Fibroblast of skin of right biceps (primary cell): ENCODE measurements at regions not wholly inside any gene's neighbourhood (a gene's known extent, or its start where the extent isn't known, plus 50 kb on each side); places are given as distances from the start of the nearest gene placed in this dataset.
A peak's percentile ranks its signal among the peaks of the same experiment; 100 is the strongest.

Experiments used
- DNase-seq: peaks from one replicate; pipeline ENCODE4 v3.0.0-alpha.2; 2013

- peak; percentile 5 for DNase-seq
These were observed 466.3 kb downstream of the ZIC1 start for GRCh38 chr3:147875498-147875897.

- no peak for DNase-seq
These were observed 472.8 kb downstream of the ZIC1 start for GRCh38 chr3:147881933-147882332.

- DNase-seq: no peak
These were observed 477.7 kb downstream of the ZIC1 start for GRCh38 chr3:147886879-147887278.

GRCh38 chr3:147887797-147888196 is 478.6 kb downstream of the ZIC1 start:
- DNase-seq: no peak

GRCh38 chr3:147890114-147890513 is 480.9 kb downstream of the ZIC1 start:
- DNase-seq: no peak

GRCh38 chr3:147895509-147895908 is 486.3 kb downstream of the ZIC1 start:
- no peak for DNase-seq

- no peak for DNase-seq
These were observed 491.7 kb downstream of the ZIC1 start for GRCh38 chr3:147900851-147901250.

GRCh38 chr3:147903026-147903425 is 493.9 kb downstream of the ZIC1 start:
- DNase-seq: no peak

- DNase-seq: no peak
These were observed 495.3 kb downstream of the ZIC1 start for GRCh38 chr3:147904421-147904820.

GRCh38 chr3:147906285-147906684 is 497.1 kb downstream of the ZIC1 start:
- DNase-seq: no peak

GRCh38 chr3:147914532-147914931 is 505.4 kb downstream of the ZIC1 start:
- no peak for DNase-seq

- peak; percentile 34 for DNase-seq
These were observed 505.9 kb downstream of the ZIC1 start for GRCh38 chr3:147915057-147915456.

GRCh38 chr3:147919496-147919895 is 510.3 kb downstream of the ZIC1 start:
- no peak for DNase-seq

GRCh38 chr3:147921051-147921450 is 511.9 kb downstream of the ZIC1 start:
- peak; percentile 52 for DNase-seq

GRCh38 chr3:147924755-147925154 is 515.6 kb downstream of the ZIC1 start:
- no peak for DNase-seq

GRCh38 chr3:147925272-147925671 is 516.1 kb downstream of the ZIC1 start:
- no peak for DNase-seq

- DNase-seq: peak; percentile 61
These were observed 521.2 kb downstream of the ZIC1 start for GRCh38 chr3:147930232-147930807.

- no peak for DNase-seq
These were observed 525.5 kb downstream of the ZIC1 start for GRCh38 chr3:147934451-147935180.

- DNase-seq: peak; percentile 28
These were observed 528.2 kb downstream of the ZIC1 start for GRCh38 chr3:147937341-147937740.

- DNase-seq: no peak
These were observed 528.7 kb downstream of the ZIC1 start for GRCh38 chr3:147937891-147938290.

GRCh38 chr3:147939425-147939824 is 530.3 kb downstream of the ZIC1 start:
- no peak for DNase-seq

- peak; percentile 32 for DNase-seq
These were observed 530.7 kb downstream of the ZIC1 start for GRCh38 chr3:147939839-147940238.

- peak; percentile 27 for DNase-seq
These were observed 531.4 kb downstream of the ZIC1 start for GRCh38 chr3:147940405-147941193.

GRCh38 chr3:147941969-147942368 is 532.8 kb downstream of the ZIC1 start:
- DNase-seq: no peak
